ENCODE measurements at regions not wholly inside any gene's neighbourhood (a gene's known extent, or its start where the extent isn't known, plus 50 kb on each side); places are given as distances from the start of the nearest gene placed in this dataset.
A peak's percentile ranks its signal among the peaks of the same experiment; 100 is the strongest.

GRCh38 chr10:78531088-78531487, 497.4 kb downstream of the RPS24 start:
- DNase-seq, result no peak

GRCh38 chr10:78532480-78533042, 498.9 kb downstream of the RPS24 start:
- DNase-seq, result no peak

DNA sequence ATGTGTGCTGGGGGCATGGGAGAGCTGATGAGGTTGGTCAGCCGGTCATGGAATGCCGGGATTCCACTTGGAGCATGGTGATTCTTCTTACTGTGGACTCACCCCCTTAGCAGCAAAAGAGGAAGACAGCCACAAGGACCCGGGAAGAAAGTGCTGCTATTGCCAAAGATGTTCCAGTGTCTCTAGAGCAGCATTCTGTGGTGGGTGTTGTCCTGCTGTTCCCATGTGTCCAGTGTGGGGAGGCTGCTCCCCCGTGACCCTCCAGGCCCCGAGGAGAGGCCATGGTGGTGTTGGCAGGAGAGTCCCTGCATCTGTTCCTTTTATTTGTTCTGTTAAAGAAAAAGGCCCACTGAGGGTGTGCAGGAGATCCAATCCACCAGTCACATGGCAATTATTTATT, 499.4 kb downstream of the RPS24 start:
- DNase-seq, result no peak

DNA sequence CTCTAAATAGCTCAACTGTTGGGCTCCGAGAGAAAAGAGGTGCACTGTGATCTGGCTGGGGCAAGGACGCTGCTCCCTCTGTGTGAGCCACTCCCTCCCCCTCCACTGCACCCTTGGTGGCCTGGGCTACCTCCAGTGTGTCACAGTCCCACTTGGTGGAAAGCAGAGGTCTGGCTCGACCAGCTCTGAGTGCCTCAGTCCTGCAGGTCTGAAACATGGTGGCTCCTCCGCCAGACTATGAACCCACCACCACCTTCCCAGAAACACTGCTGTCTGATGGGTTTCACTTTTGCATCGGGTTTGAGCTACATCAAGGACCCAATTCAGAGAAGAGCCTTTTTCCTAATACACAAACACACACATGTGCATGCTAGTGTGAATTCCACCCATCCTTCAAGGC, 500.1 kb downstream of the RPS24 start:
- DNase-seq, result no peak

GRCh38 chr10:78535716-78536218, 502.1 kb downstream of the RPS24 start:
- DNase-seq, result no peak

DNA sequence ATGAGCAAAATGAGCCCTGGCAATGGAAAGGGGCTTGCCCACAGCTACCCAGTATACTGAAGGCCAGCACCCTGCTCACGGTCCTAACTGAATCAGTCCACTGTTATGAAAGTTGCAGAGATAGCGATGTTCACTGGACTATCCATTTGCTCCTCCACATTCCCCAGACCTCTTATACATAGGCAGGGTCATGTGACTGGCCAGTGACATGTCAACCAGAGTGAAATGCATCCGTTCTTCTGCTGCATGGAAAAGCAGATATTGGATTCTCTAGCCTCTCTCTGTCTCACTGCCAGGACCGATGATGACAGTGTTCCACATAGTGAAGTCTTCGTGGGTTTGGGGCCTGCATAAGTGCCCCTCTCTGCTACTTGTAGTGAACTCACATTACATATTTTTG, 503.4 kb downstream of the RPS24 start:
- DNase-seq, result no peak

- DNase-seq, result no peak
Measured at GRCh38 chr10:78539247-78539766, 505.6 kb downstream of the RPS24 start.

DNA sequence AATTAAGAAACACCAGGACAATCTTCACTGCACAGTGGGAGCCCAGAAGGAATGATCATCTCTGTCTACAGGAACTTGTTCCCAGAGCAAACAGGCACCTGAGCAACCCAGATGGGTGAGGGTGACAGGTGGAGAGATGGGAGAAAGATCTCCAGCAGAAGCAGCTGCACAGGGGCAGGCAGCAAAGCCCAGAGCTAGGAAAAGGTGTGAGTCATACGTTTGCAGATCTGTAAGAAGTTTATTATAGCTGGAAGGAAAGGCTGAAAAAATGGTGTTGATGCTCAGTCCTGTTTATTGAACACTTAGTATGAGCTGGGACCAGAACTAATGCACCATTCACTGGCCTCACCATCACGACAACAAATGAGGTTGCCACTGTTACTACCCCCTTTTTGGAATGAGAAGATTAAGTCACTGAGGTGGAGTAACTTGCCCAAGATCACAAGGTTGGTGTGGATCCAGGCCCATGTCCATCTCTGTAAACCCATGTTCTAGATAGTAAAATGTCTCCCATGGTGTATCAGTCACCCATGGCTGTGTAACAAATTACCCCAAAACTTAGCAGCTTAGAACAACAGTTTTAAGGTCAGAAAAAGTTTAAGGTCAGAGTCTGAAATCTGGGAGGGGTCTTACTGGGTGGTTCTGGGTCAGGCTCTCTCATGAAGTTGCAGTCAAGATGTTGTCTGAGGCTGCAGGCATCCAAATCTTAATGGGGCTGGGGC, 506.9 kb downstream of the RPS24 start:
- DNase-seq, result no peak

- DNase-seq, result peak in 1 of 2 experiments; percentile 14
Measured at GRCh38 chr10:78541481-78542140, 507.9 kb downstream of the RPS24 start.

DNA sequence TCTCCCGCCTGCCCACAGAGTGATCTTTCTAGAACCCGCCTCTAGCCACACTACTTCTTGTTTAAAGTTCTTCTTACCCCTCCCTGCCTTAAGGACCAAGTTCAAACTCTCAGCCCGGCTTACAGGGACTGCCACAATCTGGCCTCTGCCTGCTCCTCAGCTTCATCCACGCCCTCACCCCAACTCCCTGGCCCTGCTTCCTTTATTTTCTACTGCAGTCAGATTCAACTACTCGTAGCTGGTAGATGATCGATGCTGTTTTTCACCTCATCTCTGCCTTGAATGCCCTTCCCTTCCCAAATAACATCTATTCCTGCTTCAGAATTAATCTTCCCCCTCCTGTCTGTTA, 508.5 kb downstream of the RPS24 start:
- DNase-seq, result no peak

GRCh38 chr10:78542521-78542920, 508.9 kb downstream of the RPS24 start:
- DNase-seq, result no peak

- no peak for DNase-seq
Measured at GRCh38 chr10:78543031-78543748, 509.5 kb downstream of the RPS24 start.

- DNase-seq, result peak in 1 of 2 experiments; percentile 5
Measured at GRCh38 chr10:78543749-78544362, 510.2 kb downstream of the RPS24 start.

DNA sequence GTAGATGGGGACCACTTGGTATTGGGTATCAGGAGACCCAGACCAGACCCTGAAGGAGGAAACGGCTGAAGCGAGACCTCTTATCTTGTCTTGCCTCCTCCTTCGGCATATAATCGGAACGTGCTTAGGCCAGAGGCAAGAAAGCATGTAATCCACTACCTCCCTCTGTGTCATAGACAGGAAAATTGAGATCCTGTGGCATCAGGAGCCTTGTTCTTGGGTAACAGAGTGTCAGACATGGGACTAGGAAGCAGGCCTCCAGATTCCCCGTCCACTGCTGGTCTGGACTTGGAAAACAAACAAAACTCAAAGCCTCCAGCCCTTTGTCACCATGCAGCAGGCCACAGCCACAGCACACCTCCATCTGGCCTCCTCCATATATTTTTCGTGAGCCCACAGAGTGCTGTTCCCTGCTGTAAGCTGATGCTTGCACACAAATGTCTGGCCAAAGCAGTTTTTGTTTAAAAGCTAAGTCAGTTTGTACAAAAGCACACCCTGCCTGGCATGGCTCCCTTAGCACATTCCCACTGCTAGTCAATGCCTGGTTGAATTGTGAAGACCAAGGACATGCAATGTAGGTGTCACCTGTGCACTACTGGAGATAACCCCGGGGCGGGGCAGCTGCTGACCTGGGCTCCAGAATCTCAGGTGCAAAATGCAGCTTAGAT, 510.9 kb downstream of the RPS24 start:
- no peak for DNase-seq

DNA sequence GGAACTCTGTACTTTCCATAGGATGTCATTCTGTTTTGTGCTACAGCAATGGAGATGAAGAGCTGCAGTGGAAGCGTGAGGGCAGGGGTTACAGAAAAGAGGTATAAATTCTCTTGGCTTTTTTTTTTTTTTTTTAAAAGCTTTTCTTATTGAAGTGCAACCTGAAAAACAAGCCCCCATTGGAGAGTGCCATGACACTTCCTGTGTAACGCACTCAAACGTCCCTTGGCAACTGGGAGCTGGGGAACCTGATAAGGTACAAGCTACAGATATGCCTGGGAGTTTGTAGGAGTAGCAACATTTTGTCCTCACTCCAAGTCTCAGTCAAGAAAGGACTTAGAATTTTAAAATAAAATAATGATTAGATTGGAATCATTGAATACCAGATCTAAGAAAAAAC, 512.1 kb downstream of the RPS24 start:
- DNase-seq, result no peak

DNA sequence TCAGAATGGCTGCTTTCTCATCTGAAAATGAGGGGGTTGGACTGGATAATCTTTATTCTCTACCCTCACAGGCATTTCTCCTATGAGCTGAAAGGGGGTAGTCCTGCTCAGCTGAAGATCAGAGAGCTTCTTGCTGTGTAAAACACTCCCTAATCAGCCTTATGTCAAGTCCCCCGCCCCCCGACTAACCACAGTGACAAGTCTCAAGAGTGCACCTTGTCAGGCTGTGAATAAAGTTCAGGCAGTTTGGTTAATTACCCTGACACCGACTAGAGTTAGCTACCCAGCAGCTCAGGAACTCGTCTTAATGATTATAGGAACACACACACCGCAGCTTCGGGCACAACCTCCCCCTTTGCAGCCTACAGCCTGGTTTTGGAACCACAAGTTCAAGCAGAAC, 513.7 kb downstream of the RPS24 start:
- DNase-seq, result no peak

DNA sequence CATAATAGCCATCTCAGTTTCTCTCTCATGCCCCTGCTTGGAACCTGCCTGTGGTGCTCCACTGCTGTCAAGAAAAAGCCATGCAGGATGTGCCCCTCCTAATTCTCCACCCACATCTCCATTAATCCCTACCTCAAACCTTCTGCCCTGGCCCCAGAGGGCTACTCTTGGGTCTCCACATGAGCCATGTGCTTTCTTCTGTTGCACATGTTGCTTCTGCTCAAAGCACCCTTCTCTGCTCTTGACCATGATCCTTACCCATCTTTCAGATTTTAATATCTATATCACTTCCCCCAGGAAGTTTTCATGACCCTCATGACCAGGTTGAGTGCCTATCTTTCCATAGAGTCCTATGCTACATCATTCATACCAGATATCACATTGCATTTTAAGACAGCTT, 514.2 kb downstream of the RPS24 start:
- no peak for DNase-seq

GRCh38 chr10:78548369-78548768, 514.7 kb downstream of the RPS24 start:
- DNase-seq, result no peak

- DNase-seq, result no peak
Measured at GRCh38 chr10:78549140-78549935, 515.7 kb downstream of the RPS24 start.

GRCh38 chr10:78550090-78550489, 516.4 kb downstream of the RPS24 start:
- no peak for DNase-seq

GRCh38 chr10:78550716-78551115, 517.1 kb downstream of the RPS24 start:
- no peak for DNase-seq

All from activated CD4-positive, alpha-beta T cell treated with anti-CD3 and anti-CD28 coated beads, Interleukin-2, amount 50 U/mL, for 48 hours (primary cell).